NCI-H2029 treated with DMSO at 0.1 percent for 48 hours (cell line): ENCODE measurements at regions not wholly inside any gene's neighbourhood (a gene's known extent, or its start where the extent isn't known, plus 50 kb on each side); places are given as distances from the start of the nearest gene placed in this dataset.

Experiments
- DNase-seq: peaks from one replicate; lab custom pipeline; 2025; lab: John Stamatoyannopoulos, UW

DNA sequence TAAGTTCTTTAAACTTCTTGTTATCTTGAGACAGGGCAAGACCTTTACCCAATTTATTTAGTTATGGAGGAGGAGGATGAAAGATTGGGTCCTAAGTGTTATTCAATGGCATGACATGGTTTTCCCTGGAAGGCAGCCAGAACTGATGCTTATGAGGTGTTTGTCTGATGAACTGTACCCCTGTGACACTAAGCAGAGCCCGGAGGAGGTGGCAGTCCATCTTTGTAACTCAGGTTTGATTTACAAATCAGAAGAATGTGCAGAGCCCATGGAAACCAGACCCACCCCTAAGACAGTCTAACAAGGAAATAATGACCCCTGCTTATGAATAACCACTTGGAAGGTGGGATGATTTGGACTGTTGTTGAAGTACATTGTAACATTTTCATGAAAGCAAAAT is 878.6 kb upstream of the NR2F2 start:
- no peak for DNase-seq

DNA sequence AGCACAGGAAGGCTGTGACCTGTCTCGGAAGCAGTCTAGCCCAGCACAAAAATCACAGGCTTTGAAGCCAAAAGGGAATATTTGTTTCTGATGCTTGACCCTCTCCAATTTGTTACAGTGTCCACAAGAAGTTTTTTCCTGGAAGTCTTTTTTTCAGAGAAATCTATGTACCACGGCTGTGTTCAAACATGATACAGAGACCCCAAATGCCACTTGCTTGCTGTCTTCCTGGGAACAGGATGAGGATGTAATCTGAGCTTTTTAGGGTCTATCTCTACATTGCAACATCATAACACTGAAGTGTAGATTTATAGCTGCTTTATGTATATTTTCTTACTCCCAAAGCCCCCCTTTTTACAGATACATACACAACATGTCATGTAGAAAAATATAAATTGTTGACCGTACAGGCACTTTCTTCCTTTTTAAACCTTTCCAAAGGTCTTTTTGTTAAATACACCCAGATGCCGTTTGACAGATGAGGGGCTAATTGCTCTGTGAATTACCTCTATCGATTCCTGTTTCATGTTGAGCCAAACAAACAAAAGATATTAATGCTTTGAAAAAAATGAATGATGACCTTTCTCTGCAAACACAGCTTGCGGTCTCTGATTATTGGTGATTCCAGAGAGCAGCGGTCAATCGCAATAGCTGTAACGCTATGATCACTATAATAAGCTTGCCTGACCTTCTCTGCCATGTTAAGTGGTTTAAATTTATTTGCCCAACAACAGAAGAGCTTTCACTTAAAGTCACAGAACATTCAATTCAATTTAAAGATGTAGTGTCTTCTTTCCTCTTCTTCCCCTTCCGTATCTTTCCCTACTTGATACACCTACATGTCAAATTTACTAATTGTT is 875.9 kb upstream of the NR2F2 start:
- no peak for DNase-seq

DNA sequence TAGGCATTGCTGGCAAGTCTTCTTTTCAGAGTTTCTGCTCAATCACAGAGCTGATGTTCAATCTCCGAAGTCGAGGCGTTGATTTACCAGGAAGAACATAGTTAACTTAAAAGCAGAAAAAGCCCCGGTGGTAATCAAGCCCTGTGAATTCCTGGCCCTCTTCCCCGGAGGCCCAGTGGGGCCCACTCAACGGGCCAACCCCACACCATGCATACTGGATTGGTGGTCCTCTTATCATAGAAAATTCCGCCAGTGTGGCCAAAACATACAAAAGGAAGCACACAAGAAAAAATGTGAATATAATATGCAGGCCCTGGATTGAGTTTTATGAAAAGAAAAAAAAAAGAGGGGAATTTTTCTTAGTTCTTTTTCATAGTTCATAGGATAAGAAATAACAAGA is 873.0 kb upstream of the NR2F2 start:
- no peak for DNase-seq

DNA sequence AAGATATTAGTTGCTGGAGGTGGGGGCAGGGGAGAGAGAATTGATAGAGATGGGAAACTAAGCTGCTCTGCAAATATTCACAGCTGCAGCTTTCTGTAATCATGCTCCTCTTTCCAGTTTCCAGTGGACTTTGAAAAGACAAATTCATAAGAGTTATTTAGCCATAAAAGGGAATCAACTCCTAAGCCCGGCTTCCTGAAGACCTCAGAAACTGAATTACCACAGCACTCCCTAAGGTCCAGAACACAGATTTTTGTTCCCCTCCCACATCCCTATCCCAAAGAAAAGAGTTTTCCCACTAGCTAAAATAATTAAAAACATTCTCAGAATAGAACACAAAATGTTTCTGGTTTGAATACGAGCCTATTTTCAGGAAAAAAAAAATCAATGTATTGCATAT is 871.8 kb upstream of the NR2F2 start:
- no peak for DNase-seq

DNA sequence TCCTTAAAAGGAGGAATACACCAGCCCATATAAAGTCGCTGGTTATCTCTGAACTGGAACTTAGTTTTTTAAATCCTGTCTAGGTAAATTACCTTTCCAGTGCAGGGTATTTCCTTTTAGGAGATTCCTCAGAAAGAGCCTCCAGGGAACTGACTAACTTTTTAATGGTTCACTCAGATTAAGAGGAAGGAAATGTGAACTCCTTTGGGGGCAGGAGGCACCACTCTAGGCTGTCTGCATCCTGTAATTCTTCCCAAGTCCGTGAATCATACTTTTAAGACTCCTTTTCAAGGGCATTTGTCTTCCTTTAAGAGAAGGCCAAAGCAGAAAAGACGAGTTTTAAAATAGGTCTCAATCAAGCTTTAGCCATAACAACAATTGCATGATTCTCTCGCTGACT is 871.2 kb upstream of the NR2F2 start:
- no peak for DNase-seq

DNA sequence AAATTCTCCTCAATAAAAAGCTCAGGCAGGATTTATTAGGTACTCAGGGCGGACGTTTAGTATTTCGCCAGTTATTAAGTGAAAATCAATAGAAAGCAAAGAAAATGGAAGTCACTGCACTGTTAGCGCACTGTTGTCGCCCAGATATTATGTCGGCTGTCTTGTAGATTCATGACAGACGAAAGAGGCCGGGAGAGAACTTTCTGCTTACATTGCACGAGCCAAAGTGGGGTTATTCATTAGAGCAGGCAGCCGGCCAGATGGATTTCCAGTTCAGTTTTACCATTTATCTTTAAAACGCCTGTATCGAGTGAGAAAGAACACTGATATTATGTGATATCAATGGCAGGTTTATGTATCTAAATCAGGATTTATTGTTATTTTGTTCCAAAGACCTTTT is 866.0 kb upstream of the NR2F2 start:
- no peak for DNase-seq

DNA sequence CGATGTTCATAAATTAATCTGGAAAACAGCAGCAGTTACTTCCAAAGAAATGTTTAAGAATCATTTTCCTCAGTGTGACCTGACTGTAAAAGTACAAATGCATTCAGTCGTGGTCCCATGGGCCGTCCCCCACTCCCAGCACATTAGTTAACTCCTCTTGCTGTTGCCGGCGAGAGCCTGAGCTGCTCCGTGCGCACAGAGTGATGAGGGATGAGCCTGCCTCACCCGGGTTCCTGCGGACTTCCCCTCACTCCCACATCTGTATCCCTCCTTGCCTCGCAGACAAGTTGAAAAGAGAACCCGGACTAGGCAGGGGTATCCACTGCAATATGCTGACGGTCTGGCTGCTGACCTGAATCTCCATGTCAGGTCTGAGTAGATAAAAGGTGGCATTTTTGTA is 861.7 kb upstream of the NR2F2 start:
- no peak for DNase-seq

DNA sequence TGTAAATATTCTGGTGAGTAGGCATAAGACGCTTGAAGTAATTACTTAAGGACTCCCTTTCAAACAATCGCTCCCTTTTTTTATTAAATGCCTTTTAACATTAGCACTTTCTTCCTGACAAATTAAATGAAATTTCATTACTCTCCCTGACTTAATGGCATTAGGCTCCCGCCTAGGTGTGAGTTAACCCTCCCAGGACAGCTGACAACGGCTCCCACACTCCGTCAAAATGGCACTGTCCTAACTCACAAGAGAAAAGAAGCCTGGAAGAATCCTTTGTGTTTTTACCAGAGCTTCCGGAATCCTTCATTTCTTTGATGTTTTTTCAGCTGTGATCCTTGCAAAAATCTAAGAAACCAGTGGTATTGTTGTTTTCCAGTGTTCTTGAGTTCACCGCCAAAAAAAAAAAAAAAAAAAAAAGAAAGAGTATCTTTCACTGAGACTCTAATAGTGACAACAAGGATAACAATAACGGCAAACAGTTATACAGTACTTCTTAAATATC is 861.0 kb upstream of the NR2F2 start:
- no peak for DNase-seq

DNA sequence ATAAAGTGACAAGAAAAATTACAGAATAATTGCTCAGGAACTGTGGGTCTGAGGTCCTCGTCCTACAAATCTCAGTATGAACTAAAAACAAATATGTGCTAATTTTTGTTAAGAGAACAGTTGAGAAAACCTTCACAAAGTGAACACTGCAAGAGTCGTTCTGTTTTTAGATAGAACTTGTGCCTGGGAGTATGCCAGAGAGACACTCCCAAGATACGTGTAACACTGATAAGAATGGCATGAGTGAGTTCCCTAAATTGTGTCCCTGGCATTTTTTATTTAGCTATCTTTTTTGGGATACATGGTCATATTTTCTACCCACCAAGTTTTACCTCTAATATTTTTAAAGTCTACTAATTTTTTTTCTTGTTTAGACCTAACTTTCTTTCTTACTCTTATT is 860.0 kb upstream of the NR2F2 start:
- DNase-seq, result no peak

DNA sequence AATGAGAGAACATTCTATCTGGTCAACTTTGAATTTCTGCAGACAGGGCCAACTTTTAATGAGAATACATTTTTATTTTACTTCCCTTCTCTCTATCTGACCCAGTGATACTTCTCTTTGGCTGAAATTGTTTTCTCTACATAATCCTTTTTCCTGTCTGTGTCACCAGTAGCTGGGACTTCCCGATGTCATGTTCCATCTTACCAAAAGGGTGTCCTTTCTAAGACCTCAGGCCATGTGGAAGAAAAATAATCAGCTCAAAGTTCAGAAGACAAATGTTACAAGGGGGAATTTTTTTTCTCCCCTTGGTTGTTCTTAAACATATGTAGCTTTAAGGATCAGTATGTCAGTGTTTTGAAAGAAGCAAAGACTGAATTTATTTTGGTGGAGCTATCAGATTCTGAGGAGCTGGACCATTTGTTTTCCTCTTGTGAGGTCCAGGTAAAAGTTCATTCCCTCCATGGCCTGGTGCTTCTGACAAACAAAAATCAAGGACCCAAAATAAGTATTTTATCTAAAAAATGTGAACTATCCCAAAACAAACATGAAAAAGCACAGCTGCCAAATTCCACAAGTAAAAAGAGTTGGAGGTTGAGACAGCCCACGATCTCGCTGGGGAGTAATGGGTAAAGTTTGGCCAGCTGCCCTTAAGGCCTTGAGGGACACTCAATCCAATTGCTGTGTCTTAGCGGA is 859.4 kb upstream of the NR2F2 start:
- DNase-seq, result no peak

DNA sequence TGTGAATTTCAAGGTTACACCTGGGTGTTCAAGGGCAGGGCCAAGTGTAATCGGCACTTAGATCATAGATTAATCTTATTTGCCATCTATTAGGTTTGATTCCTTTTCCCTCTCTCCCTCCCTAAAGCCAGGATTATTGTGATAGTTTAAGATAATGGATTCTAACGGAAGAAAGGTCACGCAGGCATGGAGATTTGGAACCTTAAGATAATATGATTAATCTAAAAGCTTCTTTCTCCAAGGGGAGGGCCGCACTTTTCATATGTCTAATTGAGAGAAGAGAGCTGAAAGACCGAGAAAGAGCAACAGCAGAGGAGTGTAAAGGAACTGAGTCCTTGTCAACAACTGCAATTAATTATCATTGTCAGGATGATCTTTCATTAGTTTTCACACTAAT is 858.8 kb upstream of the NR2F2 start:
- no peak for DNase-seq

DNA sequence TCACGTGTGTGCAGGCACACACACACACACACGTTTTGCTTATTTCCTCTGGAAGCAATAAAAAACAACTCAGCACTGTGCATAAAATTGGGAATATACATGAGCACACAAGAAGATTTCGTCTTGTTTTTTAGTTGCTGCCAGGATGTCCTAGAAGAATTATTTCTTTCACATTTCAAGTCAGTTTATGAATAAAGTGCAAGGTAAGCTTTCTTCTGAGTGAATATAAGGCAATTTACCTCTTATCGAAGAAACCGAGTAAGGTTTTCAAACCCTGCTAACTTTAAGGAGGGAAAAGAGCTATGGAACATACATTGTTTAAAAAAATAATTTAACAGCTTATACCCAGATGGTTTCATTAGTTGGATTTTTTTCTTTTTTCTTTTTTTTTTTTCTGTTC is 855.4 kb upstream of the NR2F2 start:
- DNase-seq, result no peak

DNA sequence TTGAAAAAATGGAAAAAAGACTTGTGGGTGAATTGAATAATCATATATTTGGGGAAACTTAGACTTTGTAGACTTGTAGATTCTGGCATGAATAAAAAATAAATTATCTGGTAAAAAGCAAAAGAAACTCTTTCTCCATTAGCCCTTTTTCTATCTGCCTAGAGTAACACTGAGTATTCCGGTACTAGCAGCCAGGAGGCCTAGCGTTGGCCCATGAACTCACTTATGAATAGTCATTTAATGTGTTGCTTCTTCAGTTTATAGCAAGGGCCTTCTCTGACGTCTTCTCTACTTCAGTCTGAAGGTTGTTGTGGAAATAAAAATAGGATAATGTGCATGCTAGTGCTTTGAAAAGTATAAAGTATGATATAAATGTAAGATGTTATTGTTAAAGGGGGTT is 851.2 kb upstream of the NR2F2 start:
- DNase-seq, result no peak

DNA sequence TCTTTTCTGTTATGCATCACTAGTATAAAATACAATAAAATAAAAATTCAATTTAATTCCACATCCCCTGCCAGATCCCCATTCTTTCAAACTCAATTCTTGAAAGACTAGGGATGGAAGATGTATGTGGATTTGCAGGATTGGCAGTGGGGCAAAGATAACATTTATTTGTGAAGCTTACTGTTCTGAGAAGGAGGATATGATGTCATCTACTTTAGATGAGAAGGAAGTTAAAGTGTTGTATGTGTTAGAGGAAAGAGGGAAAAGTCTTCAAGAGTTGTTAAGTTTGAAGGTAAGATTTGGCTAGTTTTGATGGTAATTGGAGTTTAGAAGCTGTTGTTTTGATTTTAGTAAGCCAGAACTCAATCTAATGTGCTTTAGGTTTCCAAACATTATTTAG is 845.1 kb upstream of the NR2F2 start:
- DNase-seq, result no peak

DNA sequence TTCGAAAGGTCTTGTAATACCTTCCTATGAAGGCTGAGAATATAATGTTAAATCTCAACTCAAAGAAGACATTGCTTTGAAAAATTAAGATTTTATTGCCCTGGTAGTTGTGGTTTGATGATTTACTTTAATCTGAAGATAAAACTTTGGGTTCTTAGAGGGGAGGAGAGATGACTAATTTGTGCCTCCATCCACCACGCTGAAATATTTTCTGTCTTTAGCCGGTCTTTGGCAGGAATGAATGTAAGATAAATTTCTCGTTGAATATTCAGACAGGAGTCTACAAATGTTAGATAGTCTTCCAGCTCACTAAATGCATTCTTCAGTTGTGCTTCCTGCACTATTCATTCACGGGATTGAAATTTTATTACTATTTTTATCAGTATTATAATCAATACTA is 844.3 kb upstream of the NR2F2 start:
- DNase-seq, result no peak

DNA sequence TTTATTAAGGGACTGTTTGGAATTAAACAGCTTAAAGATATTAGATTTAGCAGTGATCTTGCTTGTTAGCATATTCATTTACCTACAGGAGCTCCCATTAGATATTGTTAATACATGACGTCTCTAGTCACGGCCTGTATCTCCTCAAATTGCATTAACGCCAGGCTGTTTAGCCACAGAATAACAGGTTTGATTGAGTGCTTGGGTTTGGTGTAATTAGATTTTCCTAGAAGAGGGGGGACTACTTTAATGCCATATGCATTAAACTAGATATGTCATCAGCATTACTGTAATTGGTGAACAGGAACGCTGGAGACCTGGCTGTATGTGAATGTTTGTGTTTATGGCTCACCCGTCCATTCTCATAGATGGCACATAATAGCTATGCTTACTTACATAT is 841.4 kb upstream of the NR2F2 start:
- DNase-seq, result no peak

DNA sequence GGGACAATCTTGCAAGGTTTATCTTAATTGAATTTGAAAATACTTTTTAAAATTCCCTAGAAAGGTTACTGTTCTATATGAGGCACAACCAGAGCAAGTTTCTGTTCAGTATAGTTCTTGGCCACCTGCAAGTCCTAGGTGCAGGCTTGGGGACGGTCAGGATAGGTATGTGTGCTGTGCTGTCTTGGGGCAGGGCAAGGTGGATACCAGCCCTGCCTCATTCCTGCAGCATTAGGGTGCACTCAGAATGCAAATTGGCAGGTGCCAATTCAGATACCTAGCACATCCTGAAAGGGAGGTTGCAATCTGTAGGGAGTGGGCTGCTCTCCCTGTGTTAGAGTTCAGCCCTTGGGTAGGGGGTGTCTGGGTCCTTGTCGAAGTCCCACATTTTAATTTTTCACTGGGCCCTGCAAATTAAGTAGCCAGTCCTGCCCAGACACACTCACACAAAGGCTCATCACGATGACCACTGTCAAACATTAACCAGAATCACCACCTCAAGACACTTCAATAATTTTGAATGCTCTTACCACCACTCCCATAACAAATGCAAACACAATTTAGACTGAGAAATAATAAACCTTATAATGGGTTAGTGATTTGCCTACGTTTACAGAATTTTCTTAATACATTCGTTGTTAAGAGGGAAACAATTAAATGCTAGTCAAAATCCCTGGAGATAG is 838.0 kb upstream of the NR2F2 start:
- no peak for DNase-seq

DNA sequence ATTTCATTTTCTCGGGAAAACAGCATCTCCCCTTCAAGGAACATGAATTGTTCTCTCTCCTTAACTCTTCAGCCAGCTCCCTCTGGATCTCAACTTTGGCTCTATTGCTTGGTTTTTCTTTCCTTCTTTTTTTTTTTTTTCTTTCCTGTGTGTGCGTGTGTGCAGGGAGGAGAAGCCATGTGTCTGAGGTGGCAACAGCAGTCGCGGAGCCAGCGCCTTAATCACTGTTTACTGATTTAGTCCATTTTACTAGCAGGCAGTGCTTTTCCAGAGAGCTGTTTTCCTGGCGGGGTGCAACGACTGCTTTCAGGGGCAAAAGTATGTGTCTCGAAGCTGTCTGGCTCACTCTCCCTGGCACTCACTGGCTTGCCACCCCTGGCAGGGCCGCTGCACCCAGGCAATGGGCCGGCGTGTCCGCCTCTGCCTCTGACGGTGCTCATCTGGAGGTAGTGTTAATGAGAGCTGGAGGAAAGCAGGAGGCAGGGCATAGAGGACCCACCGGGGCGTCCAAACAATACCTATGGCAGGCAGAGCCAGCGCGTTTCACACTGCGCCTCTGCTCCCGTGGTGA is 835.4 kb upstream of the NR2F2 start:
- DNase-seq, result no peak

DNA sequence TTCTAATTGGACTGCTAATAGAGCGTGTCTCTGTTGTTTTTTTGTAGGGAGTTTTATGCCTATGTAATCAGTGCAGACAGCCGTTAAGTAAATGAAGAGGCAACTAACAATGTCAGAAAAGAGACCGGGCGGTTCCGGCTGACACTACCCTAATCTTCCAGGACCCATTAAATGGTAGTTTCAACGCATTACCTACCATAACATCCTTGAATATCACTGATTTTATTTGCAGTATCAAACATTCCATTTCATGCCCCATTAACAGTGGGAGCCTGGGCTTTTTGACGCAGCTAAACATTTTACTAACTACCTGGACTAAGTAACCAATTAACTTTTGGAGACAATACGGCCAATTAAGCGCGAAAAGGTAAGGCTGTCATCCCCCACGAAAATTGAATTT is 832.9 kb upstream of the NR2F2 start:
- DNase-seq, result no peak

DNA sequence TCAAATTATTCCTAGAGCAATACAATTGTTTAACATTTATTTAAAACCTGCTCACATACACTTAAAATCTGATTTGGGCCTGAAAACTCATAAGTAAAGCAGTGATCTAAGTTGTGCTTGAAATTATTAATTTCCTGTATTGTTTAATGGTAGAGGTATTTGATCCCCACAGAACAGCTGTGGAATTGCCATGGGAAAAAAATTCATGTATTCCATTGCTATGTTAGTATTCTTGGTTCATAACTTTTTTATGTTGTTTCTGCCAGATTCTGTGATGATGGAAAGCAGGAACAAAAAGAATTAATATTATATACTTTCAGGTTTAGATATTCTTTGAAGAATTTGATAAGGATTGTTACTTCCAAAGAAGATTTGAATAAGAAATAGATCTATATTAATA is 831.5 kb upstream of the NR2F2 start:
- no peak for DNase-seq

DNA sequence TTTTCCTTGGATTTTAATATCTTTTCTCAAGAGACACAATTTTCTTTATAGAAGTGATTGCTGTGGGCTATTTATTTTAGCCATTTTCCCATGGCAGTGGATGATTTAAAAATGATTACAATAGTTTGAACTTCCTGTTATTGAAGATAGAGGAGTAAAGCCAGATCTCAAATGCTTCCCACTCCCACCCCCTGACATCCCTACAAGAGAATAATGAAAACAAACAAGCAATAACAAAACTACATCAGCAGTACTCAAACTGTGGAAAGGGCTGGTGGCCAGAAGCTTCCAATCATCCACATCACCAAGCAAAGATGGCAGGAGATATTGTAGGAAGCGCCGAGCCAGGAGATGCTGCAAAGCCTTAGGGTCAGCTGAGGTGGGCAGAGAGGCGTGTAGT is 831.1 kb upstream of the NR2F2 start:
- no peak for DNase-seq

DNA sequence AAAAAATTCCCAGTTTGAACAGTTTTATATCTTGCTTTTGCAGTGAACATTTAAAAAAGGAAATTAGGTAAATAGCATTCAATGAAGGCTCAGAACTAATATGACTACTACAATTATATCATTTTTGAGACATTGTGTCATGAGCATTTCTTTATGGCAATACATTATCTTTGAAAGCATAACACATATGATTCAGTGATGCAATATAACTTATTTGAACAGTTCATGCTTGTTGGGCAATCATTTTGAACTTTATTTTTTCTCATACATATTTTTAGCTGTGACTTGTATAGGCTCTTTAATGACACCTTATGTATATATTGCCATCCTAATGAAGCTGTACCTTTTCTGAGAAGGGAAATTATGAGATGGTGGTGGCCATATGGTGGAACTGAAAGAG is 828.6 kb upstream of the NR2F2 start:
- DNase-seq, result no peak

DNA sequence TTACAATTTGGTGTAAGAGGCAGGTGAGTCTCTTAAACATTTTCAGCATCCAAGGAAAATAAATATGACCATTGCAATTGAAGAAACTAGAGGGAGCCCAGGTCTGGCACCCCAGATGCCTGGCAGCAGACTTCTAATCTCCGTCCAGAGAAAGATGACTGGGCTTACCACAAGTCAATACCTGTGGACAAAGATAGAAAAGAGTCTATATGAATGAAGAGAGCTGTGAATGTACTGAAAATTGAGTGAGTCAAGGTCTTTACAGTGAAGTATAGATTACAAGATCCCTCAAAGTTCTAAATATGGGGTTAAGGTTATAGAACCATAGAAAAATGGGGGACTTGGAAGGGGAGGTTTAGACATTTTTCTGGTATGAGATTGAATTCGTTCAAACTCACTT is 827.4 kb upstream of the NR2F2 start:
- DNase-seq, result no peak
